H1 (cell line): ENCODE measurements at regions not wholly inside any gene's neighbourhood (a gene's known extent, or its start where the extent isn't known, plus 50 kb on each side); places are given as distances from the start of the nearest gene placed in this dataset.

Source experiments
- CTCF ChIP-seq, 3 experiments: IDR thresholded peaks; 1 replicate in 2 of 3; 2 replicates in 1 of 3; pipeline versions ENCODE4 v1.5.1 to v1.6.1; 2011; ENCODE audit warnings: low read length in 3 of 3, mild to moderate bottlenecking in 3 of 3, inconsistent platforms in 2 of 3, low read depth in 1 of 3, moderate library complexity in 1 of 3; ENCODE audit not compliant: insufficient read depth in 1 of 3; ENCODE audit errors: control extremely low read depth in 1 of 3
- EZH2 ChIP-seq: fragments of 200-600 bp; sonication (generic); IDR thresholded peaks from 2 replicates; pipeline ENCODE4 v1.7.1; 2012; ENCODE audit warnings: low read depth, mild to moderate bottlenecking, moderate library complexity, low read length, inconsistent platforms; ENCODE audit not compliant: severe bottlenecking
- SP1 ChIP-seq: IDR thresholded peaks from 2 replicates; pipeline ENCODE4 v1.6.1; 2011; ENCODE audit warnings: low read depth, low read length
- SRF ChIP-seq: IDR thresholded peaks from 2 replicates; pipeline ENCODE4 v1.6.1; 2011; ENCODE audit warnings: mild to moderate bottlenecking, low read depth, low read length, moderate library complexity
- USF2 ChIP-seq: IDR thresholded peaks from 2 replicates; pipeline ENCODE4 v1.6.1; 2011; ENCODE audit warnings: low read length, improper control_type of control experiment

- TF ChIP-seq CTCF (IDR thresholded peaks at IDR 0.05; ENCODE audit: control extremely low read depth in 1 of 3, insufficient read depth in 1 of 3, low read depth in 1 of 3, low read length in 3 of 3) (no peak), SP1 (no peak), EZH2 (no peak), SRF (no peak), USF2 (no peak)
Observed at GRCh38 chr10:59004392-59004791, 172.1 kb upstream of the PHYHIPL start.
